PC-9 (cell line): ENCODE measurements at regions not wholly inside any gene's neighbourhood (a gene's known extent, or its start where the extent isn't known, plus 50 kb on each side); places are given as distances from the start of the nearest gene placed in this dataset.

Experiments
- BruUV-seq: library from RNA; stranded (reverse); fragments of 400-500 nt; replicated peaks from 2 replicates; lab custom pipeline; 2021; lab: Mats Ljungman, UMichigan
- CTCF ChIA-PET: fragments of 300-600 bp; sonication (Branson Sonifier 250); formaldehyde crosslinking; loops from one replicate; lab custom pipeline; 2022; ENCODE audit warnings: antibody characterized with exemption; lab: Charles Lee
- POLR2A ChIA-PET: fragments of 300-600 bp; sonication (Branson Sonifier 250); formaldehyde crosslinking; loops from one replicate; lab custom pipeline; 2022; ENCODE audit warnings: antibody characterized with exemption; ENCODE audit not compliant: unreplicated experiment; lab: Charles Lee
- DNase-seq, 2 experiments: peaks; one replicate each; pipeline versions ENCODE4 v3.0.0 to v3.0.0-alpha.2; 2015 to 2022; ENCODE audit warnings: mixed read lengths in 1 of 2
- H2AFZ ChIP-seq: fragments of 200-600 bp; sonication (generic); 2 replicates; pipeline ENCODE4 v1.8.1; 2017; ENCODE audit warnings: antibody characterized with exemption
- H3F3A ChIP-seq: fragments of 200-600 bp; sonication (generic); 2 replicates; pipeline ENCODE4 v1.8.1; 2017; ENCODE audit warnings: antibody characterized with exemption, mild to moderate bottlenecking, low read depth; ENCODE audit not compliant: insufficient read depth
- H3K27ac ChIP-seq: fragments of 200-600 bp; sonication (generic); 2 replicates; pipeline ENCODE4 v1.6.1; 2016; ENCODE audit warnings: mixed run types
- H3K27me3 ChIP-seq: fragments of 200-600 bp; sonication (generic); 2 replicates; pipeline ENCODE4 v1.6.1; 2016; ENCODE audit warnings: low read depth, mixed run types; ENCODE audit not compliant: insufficient read depth
- H3K36me3 ChIP-seq: fragments of 200-600 bp; sonication (generic); 2 replicates; pipeline ENCODE4 v1.6.1; 2016; ENCODE audit warnings: low read depth, mixed run types
- H3K4me1 ChIP-seq: fragments of 200-600 bp; sonication (generic); replicated peaks from 2 replicates; pipeline ENCODE4 v1.6.1; 2016; ENCODE audit warnings: mixed run types; ENCODE audit not compliant: insufficient read depth
- H3K4me2 ChIP-seq: fragments of 200-600 bp; sonication (generic); 2 replicates; pipeline ENCODE4 v1.6.1; 2017; ENCODE audit warnings: mixed run types
- H3K4me3 ChIP-seq: fragments of 200-600 bp; sonication (generic); 2 replicates; pipeline ENCODE4 v1.6.1; 2016; ENCODE audit warnings: mixed run types
- H3K79me2 ChIP-seq: fragments of 200-600 bp; sonication (generic); 2 replicates; pipeline ENCODE4 v1.6.1; 2017; ENCODE audit warnings: low read depth, mixed run types
- H3K9me2 ChIP-seq: fragments of 200-600 bp; sonication (generic); 2 replicates; pipeline ENCODE4 v1.8.1; 2017; ENCODE audit warnings: mild to moderate bottlenecking; ENCODE audit not compliant: insufficient read depth
- H3K9me3 ChIP-seq: fragments of 200-600 bp; sonication (generic); 2 replicates; pipeline ENCODE4 v1.8.1; 2016; ENCODE audit warnings: low read depth; ENCODE audit not compliant: insufficient read depth
- H4K20me1 ChIP-seq: fragments of 200-600 bp; sonication (generic); 2 replicates; pipeline ENCODE4 v1.8.1; 2017; ENCODE audit not compliant: insufficient read depth
- EZH2 ChIP-seq: fragments of 200-600 bp; sonication (generic); IDR thresholded peaks from 2 replicates; pipeline ENCODE4 v1.8.0; 2017; ENCODE audit warnings: antibody characterized with exemption, low read depth
- intact Hi-C: fragments of 100-400 bp; cut with micrococcal nuclease; formaldehyde crosslinking; loops from one replicate; pipeline ENCODE4 v1.10.0; 2022; ENCODE audit not compliant: unreplicated experiment
- TF ChIP-seq, protein P1 (sequence below): fragments of 200-600 bp; sonication (generic); conservative IDR thresholded peaks from 2 replicates; pipeline ENCODE4 v1.6.1; 2017; ENCODE audit warnings: mixed run types, antibody characterized with exemption, mild to moderate bottlenecking, moderate library complexity

DNA sequence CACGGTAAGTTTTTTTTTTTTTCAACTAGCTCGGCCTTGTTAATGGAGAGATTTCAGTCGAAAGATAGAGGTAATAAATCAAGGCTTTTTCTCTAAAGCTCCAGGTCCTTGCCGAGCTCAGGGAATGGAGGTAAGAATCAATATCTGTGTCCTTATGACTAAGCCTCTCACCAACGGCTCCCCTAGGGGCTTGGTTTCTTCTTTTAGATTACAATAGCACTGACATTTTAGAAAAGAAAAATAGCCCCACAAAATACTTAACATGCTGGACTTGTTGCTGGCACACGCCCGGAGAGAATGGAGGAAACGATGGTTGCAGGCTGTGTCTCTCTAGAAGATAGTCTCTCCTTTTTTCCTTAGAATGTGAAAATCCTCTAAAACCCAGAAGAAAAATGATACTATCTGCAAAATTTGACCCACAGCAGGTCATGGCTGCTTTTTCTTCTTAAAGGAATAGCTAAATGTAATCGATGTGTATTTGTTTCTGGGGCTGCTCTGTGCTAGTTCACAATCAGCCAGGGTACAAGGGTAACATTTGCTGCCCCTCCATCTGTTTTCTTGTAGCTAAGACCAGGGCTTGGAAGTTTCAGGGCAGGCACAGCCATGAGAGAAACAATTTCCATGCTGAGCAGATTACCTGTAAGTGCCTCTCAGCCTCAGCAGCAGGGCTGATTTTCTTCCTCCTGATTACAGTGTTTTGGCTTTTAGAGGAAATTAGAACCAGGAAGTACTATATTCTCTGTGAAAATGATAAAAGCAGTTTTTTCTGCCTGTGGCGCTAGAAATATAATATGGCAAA lies 86.2 kb upstream of the GNG12 start:
- Histone ChIP-seq H3F3A (no peaks in the 10 kb centered on the region), H3K79me2 (no peaks in the 10 kb centered on the region), H3K4me1 (no peaks in the 10 kb centered on the region), H3K9me2 (peaks cover under 1% of the 10 kb centered on the region; the same call in 1 of the 2 replicates), H4K20me1 (no peaks in the 10 kb centered on the region), H3K27me3 (no peaks in the 10 kb centered on the region), H3K4me3 (no peak overlapping the region), H3K27ac (no peak overlapping the region), H2AFZ (no peak overlapping the region), H3K9me3 (no peaks in the 10 kb centered on the region), H3K4me2 (no peak overlapping the region), H3K36me3 (no peaks in the 10 kb centered on the region)
- intact Hi-C loops, result no loop called here
- no peak for DNase-seq
- TF ChIP-seq, protein P1, sequence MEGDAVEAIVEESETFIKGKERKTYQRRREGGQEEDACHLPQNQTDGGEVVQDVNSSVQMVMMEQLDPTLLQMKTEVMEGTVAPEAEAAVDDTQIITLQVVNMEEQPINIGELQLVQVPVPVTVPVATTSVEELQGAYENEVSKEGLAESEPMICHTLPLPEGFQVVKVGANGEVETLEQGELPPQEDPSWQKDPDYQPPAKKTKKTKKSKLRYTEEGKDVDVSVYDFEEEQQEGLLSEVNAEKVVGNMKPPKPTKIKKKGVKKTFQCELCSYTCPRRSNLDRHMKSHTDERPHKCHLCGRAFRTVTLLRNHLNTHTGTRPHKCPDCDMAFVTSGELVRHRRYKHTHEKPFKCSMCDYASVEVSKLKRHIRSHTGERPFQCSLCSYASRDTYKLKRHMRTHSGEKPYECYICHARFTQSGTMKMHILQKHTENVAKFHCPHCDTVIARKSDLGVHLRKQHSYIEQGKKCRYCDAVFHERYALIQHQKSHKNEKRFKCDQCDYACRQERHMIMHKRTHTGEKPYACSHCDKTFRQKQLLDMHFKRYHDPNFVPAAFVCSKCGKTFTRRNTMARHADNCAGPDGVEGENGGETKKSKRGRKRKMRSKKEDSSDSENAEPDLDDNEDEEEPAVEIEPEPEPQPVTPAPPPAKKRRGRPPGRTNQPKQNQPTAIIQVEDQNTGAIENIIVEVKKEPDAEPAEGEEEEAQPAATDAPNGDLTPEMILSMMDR, result no peak
- no peak for TF ChIP-seq EZH2
- ChIA-PET POLR2A (no interaction called here), CTCF (no interaction called here)
- BruUV-seq, result no TSS peak

DNA sequence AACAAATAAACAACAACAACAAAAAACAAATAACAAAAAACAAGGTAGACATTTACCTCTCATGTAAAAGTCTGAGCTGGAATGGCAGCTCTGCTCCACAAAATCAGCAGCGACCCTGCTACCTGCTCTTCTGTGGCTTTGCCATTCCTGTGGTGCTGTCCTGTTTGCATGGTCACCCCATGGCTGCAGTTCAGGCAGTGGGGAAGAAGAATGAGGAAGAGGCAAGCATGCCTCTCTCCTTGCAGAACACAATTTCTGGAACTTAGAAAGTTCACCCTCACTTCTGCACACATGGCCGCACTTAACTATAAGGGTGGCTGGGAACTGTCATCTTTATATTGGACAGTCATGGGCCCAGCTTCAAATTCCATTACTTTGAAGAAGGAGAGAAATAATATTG lies 84.8 kb upstream of the GNG12 start:
- no peak for DNase-seq
- Histone ChIP-seq H3K79me2 (no peaks in the 10 kb centered on the region), H3K4me2 (no peak overlapping the region), H3K9me2 (peaks cover 4% of the 10 kb centered on the region; the same call in 1 of the 2 replicates), H3K4me3 (no peak overlapping the region), H3K27ac (no peak overlapping the region), H3K27me3 (no peaks in the 10 kb centered on the region), H3K4me1 (no peaks in the 10 kb centered on the region), H2AFZ (no peak overlapping the region), H3K9me3 (no peaks in the 10 kb centered on the region), H3F3A (no peaks in the 10 kb centered on the region), H4K20me1 (no peaks in the 10 kb centered on the region), H3K36me3 (no peaks in the 10 kb centered on the region)
- no TSS peak for BruUV-seq
- ChIA-PET POLR2A (interaction anchor here (0.6 kb wide), 1 partner anchor 11 kb away, joined by 3 read pairs; no protein-coding TSS in a partner anchor), CTCF (no interaction called here)
- intact Hi-C loops, result no loop called here
- TF ChIP-seq, protein P1, result no peak
- no peak for TF ChIP-seq EZH2

DNA sequence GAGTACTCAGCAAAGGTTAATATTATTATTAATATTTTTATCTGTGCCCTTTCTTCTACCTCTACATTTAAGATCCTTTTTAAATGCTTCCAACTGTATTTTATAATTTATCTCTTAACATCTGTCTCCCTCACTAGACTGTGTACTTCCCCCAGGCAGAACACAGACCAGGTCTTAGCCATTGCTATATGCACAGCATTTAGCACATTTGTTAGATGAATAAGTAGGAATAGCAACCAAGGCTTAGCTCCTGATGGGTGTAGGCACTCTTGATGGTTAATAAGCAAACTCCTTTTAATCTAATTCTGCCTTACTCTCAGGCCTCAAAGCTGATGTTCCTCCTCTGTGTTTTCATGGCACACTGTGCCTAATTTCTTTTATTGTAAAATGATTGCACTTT lies 83.7 kb upstream of the GNG12 start:
- Histone ChIP-seq H3K4me1 (no peaks in the 10 kb centered on the region), H3K79me2 (no peaks in the 10 kb centered on the region), H3K9me2 (peaks cover 4% of the 10 kb centered on the region; the same call in 1 of the 2 replicates), H2AFZ (no peak overlapping the region), H3K27ac (no peak overlapping the region), H4K20me1 (no peaks in the 10 kb centered on the region), H3K4me3 (no peak overlapping the region), H3K27me3 (no peaks in the 10 kb centered on the region), H3K4me2 (no peak overlapping the region), H3K9me3 (no peaks in the 10 kb centered on the region), H3K36me3 (no peaks in the 10 kb centered on the region), H3F3A (no peaks in the 10 kb centered on the region)
- no TSS peak for BruUV-seq
- intact Hi-C loops, result no loop called here
- no peak for DNase-seq
- ChIA-PET POLR2A (no interaction called here), CTCF (no interaction called here)
- no peak for TF ChIP-seq EZH2
- TF ChIP-seq, protein P1, result no peak
